SIG-M5 treated with dmso at 0.1 percent for 504 hours (cell line): ENCODE measurements at regions not wholly inside any gene's neighbourhood (a gene's known extent, or its start where the extent isn't known, plus 50 kb on each side); places are given as distances from the start of the nearest gene placed in this dataset.
A peak's percentile ranks its signal among the peaks of the same experiment; 100 is the strongest.
"Not testable (repeated sequence)": the region's sequence is repeated elsewhere in the genome, so short reads cannot be mapped to it uniquely, and the experiment has no call there.

Source experiments
- DNase-seq: peaks from one replicate; lab custom pipeline; 2025; ENCODE audit not compliant: unreplicated experiment; lab: John Stamatoyannopoulos, UW

- not testable (repeated sequence) for DNase-seq
Observed at GRCh38 chr4:3380336-3380735, 61.4 kb upstream of the HGFAC start.

GRCh38 chr4:3381208-3381607, 60.6 kb upstream of the HGFAC start:
- DNase-seq = not testable (repeated sequence)

GRCh38 chr4:3382251-3382650, 59.5 kb upstream of the HGFAC start:
- no peak for DNase-seq

DNA sequence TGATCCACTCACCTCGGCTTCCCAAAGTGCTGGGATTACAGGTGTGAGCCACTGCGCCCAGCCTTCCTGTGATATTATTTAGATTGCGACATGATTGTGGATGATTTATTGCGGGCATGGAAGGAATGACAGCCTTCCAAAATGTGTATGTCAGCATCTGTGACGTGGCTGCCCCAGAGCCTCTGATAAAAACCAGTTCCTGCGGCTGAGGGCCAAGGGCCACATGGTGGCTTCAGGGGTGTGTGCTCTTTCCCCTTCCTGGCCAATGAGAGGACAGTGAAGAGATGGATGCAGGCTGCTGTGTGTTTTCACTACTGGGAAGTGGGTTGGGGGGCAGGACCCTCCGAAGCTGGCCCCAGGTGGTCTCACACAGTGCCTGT, 57.4 kb upstream of the HGFAC start:
- no peak for DNase-seq

DNA sequence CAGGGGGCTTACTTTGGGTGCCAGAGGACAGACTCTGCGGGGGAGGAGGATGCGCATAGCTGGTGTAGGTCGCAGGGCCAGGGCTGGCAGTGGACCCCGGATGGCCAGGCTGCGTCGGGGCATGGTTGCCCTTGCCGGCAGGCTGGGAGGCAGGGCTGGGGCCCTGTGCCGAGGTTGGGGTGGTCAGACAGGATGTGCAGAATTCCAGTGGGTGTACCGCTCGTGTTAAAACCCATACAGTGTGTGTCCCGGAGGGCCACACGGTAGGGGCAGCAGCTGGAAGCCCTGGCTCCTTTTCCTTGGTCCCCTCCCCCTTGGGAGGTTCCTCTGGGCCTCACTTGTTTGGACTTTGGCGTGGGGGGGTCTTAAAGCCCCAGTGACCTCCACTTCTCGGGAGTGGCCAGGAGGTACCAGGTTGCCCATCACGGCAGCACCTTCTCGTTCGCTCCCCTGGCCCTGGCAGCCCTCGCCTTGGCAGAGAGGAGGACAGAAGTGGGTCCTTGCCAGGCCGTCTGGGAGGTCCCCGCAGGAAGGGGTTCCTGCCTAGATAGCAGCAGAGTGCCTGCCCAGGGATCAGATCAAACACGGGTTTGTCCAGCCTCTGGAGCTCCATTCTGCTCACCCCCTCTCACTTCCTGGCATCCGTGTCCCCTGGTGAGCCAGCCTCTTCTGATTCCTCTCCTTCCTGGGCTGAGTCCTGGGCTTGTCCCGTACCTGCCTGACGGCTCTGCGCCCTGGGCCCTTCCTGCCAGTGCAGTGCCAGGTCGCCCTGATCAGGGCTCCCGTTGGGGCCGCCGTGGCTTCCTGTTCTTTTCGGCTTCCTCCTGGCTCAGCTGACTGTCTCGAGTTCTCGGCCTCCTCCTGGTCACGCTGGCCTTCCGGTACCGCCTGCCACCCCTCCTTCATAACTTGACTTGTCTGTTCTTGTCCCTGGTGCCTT, 56.7 kb upstream of the HGFAC start:
- no peak for DNase-seq

DNA sequence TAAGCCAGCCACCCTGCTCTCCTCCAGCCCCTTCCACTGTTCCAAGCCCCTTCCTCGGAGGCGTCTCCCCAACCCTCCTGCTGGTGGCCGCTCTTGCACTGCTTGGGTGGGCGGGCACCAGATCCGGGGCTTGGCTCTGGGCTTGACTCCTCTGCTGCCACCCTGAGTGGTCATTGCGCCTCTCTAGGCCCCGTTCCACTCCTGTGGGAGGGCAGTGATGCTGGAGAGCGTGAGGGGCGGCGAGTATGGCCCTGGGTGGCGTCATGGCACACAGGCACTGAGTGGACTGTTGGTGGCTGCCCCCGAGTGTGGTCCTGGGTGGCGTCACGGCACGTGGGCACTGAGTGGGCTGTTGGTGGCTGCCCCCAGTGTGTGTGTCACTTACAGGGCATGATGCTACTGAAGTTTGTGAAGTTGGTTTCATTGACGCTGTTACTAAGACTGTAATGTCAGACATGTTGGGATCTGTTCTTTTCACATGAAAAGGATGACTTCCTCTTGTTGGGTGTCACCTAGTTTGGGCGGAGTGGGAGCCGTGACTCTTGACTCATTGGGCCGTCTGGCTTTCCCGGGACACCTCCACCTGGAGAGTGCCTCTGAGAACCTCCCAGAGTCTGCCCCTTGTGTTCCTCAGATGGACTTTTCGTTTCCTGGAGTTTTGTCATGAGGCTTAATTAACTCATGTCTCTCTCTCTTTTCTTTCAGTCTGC, 55.9 kb upstream of the HGFAC start:
- DNase-seq = no peak

DNA sequence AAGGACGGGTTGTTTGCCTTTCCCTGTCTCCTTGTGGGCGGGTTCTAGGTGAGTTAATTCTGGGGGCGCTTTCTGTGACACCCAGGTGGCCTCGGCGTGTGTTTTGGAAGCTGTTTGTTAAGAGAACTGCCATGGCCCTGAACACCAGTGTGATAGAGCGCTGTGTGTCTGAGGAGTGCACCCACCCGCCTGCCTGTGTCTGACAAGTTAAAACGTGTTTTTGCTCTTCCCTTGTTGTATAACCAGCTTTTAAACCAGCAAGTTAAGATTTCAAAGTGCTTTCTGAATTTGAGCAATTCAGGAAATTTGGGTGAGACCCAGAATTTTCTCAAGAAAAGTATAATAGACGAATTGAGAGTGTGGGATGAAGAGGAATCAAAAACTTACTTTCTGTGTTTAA, 55.2 kb upstream of the HGFAC start:
- no peak for DNase-seq

GRCh38 chr4:3387154-3387942, 54.4 kb upstream of the HGFAC start:
- DNase-seq = peak; percentile 74

- peak; percentile 64 for DNase-seq
Observed at GRCh38 chr4:3387943-3388361, 53.8 kb upstream of the HGFAC start.

GRCh38 chr4:3388471-3389232, 53.1 kb upstream of the HGFAC start:
- peak; percentile 71 for DNase-seq

- DNase-seq = peak; percentile 27
Observed at GRCh38 chr4:3389233-3390215, 52.2 kb upstream of the HGFAC start.

GRCh38 chr4:3390288-3390811, 51.4 kb upstream of the HGFAC start:
- no peak for DNase-seq

DNA sequence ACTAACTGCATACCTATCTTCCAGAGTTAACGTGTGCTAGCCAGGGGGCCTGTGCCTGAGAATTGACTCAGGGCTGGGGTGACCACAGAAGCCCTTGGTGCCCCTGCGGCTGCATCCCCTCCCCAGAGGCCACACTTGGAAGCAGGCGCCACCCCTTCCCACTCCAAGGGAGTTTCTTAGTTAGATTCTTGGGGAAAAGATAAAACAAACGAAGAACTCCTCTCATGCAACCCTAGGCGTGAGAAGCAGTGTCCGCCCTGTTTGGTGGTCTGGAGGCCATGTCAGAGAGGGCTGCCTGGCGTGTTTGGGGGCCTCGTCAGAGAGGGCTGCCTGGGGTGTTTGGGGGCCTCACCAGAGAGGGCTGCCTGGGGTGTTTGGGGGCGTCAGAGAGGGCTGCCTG, 50.3 kb upstream of the HGFAC start:
- no peak for DNase-seq
